ENCODE measurements at regions not wholly inside any gene's neighbourhood (a gene's known extent, or its start where the extent isn't known, plus 50 kb on each side); places are given as distances from the start of the nearest gene placed in this dataset.

DNA sequence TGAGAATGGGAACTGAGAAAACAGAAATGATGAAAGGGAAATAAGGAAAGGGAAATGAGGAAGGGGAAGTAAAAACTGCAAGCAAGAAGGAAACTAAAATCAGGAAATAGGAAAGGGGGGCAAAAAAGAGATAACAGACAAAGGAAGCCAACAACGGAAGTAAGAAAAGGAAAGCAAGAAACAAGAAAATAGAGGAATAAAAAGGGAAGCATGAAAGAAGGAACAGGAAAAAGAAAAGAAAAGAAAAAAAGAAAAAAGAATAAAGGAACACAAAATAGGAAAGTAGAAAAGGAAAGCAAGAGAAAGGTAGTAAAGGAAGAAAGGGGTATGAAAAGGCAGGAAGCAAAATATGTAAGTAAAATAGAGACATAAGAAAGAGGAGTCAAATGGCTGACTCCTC is 241.2 kb upstream of the NCKAP5 start:
- no peak for DNase-seq (ENCODE audit: low read depth in 3 of 3, low spot score in 1 of 3)

DNA sequence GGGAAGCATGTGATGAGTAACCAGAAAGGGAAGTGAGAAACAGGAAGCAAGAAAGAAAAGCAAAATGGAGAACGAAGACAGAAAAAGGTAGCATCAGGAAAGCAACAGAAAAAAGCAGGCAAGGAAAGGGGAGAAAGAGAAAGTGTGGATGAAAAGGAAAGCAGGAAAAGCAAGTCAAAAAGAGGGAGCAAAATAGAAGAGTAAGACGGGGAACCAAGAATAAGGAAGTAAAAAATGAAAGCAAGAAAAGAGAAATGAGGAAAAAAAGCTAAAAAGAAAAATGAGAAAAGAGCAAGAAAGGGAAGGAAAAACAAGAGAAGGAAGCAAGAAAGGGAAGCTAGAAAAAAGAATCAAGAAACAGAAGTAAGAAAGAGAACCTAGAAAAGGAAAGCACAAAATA is 242.3 kb upstream of the NCKAP5 start:
- DNase-seq (ENCODE audit: low read depth in 3 of 3, low spot score in 1 of 3), result no peak

DNA sequence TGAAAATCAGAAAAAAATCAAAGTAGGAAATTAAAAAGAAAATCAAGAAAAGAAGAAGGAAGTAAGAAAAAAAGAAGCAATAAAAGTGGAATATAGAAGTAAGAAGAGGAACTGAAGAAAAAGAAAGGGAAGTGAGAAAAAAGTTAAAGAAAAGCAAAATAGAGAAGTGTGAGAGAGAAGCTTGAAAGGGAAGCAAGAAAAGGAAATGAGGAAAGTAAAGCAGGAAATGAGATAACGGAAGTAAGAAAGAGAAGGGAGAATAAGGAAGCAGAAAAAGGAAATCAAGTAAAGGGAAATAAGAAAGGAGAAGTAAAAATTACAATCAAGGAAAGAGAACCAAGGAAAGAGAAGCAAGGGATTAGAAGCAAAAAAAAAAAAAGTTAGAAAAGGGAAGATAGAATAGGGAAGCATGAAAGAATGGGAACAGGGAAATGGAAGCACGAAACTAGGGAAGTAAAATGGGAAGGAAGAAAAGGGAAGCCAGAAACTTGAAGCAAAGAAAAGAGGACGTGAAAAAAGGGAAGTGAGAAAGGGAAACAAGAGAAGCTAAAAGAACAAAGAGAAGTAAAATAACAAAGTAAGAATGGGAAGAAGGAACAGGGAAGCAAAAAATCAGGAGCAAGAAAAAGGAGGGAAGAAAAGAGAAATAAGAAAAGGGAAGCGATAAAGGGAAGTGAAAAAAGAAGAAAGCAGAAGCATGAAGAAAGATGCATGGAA is 243.3 kb upstream of the NCKAP5 start:
- no peak for DNase-seq (ENCODE audit: low read depth in 3 of 3, low spot score in 1 of 3)

DNA sequence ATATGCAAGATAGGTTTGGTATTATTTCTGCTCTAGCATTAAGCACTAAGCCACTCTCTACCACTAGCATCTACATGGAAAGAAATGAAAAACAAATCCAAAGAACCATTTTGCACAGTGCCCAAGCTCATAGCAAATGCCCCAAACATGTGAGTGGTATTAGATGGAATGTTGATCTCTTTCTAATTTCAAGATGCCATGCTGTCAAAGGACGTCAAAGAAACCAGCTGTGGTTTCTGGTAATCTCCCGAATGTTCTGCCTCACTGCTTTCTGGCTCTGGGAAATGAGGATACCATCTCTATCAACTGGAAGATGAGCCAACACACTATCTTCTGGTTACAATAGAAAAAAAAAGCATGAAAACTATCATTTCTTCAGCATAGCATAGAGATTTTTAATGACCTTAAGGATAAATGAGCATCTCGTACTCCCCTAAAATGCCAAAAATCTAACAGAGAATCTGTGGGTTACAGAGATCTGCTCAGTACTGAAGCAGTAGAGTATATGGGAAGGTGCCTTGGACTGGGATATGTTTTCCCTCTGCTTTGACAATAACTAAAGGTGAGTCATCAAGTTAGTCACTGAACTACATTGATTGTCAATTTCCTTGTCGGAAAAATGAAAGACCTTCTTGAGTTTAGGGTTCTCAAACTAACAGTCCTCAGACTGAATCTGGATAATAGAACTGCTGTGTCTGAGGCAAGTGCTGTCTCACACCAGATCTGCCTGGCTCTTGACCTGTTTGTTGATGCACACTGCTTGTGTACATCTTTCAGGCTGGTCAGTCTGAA is 244.8 kb upstream of the NCKAP5 start:
- DNase-seq (ENCODE audit: low read depth in 3 of 3, low spot score in 1 of 3), result no peak

DNA sequence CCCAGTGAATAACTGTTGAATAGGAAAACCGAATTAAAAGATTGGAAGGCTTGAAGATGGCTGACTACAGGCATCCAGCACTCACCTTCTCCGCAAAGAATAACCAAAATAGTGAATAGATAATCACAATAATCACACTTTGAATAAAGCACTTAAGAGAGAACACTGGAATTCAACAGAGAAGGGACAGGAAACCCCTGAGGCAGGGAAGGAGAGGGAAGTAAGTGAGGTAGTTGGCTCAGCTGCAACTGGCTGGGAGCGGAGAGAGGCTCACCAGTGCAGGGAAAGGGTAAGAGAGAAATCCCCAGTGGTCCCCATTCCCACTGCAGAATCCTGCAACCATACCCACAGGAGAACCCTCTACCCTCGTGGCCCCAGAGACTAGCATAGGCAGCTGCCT is 246.6 kb upstream of the NCKAP5 start:
- DNase-seq (ENCODE audit: low read depth in 3 of 3, low spot score in 1 of 3), result no peak

DNA sequence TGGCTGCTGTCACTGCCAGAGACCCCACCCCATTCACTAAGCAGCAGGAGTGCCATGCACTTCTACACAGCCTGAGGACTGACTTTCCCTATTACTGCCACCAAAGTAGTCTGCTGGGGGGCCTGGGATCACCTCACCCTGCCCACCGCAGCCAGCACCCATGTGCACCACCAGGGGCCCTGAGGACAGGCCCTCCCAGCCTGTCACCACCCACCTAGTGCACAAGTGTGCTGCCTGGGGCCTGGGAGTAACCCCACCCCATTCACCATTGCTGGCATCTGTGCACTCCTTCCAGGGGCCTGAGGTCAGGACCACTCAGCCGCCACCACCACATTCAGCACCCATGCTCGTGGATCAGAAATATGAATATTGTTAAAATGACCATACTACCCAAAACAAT is 247.8 kb upstream of the NCKAP5 start:
- no peak for DNase-seq (ENCODE audit: low read depth in 3 of 3, low spot score in 1 of 3)

DNA sequence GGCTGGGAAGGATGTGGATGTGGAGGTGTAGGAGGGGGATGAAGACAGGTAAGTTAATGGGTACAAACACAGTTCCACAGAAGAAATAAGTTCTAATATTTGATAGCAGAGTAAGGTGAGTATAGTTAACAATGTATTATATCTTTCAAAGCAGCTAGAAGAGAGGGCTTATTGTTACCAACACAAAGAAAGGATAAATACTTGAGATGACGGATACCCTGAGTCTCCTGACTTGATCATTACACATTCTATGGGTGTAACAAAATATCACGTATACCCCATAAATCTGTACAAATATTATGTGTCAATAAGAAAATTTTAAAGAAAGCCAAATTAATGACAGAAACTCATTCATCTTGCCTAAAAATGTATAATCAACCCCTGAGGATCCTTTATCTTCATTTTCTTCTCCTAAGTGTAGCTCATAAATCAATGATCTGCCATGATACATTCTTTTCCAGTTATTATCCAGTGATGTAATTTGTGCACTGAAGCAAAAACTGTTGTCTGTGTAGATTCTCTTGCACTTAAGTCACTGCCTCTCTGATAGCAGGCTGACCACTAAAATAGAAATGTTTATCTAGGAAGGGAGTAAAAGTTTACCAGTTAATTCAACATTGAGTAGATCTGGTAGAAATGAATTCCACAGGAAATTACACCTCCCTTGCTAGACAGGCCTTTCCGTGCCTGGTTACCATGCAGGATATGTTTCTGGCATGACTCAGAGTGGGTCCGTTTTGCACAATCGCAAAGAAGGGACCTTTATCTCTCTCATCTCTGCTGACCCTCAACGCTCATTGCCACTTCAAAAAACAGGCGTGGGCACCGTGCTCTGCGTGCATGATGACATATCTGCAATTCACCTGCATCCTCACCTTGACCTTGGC is 249.7 kb upstream of the NCKAP5 start:
- DNase-seq (ENCODE audit: low read depth in 3 of 3, low spot score in 1 of 3), result no peak

DNA sequence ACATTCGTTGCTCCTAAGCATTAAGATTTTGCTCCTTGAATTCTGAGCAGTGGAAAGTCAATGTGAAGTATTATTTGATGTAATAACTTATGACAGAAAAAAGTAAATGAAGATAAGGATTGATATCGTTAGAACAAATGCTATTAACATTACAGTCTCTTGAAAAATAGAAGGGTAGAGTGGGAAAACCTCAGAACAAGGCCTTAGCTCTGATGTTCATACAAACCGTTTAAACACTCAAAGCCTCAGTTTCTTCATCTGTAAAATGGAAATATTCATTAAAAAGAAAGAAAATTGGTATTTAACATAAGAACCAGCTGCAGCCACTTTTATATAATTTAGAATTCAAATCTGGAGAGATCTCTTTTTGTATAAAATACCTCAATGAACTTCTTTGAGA is 250.4 kb upstream of the NCKAP5 start:
- DNase-seq (ENCODE audit: low read depth in 3 of 3, low spot score in 1 of 3), result no peak

DNA sequence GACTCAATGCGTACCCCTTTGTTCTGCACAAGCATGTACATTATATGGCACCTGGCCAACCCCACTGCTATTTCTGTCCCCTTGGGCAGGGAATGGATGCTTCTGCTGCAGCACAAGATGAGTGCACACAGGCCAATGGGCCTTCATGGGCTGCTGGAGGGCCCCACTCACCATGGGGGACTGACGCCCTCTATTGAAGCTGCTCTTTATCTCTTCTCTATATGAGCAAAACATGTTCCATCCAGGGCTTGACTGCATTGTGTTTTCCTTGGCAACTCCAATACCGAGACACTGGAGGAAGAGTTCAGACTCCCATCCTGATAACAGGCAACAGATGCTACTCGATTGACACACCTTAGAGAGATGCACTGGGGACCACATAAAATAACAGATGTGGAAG is 251.6 kb upstream of the NCKAP5 start:
- no peak for DNase-seq (ENCODE audit: low read depth in 3 of 3, low spot score in 1 of 3)

DNA sequence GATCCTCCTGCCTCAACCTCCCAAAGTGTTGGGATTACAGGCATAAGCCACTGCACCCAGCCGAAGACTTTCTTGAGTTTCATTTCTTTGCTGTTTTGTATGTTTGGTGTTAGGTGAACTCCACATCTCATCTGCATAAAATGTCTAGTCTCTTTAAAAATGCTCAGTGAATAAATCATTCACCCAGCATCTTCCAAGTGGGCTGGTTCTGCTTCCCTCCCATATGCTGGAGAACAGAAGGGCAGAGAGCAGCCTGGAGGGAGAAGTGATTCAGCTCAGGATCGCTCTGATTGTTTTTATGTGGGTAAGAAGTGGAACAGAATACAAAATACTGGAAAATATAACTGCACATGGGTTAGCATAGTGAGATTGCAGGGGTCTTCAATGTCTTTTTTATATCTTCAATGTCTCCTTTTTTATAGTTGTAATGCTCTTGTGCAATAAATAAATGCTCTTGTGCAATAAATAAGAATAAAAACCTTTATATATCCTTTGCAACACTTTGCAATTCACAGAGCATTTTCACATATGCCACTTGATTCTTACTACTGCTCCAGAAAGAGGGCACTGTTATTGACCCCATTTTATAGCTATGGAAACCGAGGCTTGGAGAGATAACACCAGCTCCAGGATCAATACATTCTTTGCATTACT is 253.0 kb upstream of the NCKAP5 start:
- DNase-seq (ENCODE audit: low read depth in 3 of 3, low spot score in 1 of 3), result no peak

DNA sequence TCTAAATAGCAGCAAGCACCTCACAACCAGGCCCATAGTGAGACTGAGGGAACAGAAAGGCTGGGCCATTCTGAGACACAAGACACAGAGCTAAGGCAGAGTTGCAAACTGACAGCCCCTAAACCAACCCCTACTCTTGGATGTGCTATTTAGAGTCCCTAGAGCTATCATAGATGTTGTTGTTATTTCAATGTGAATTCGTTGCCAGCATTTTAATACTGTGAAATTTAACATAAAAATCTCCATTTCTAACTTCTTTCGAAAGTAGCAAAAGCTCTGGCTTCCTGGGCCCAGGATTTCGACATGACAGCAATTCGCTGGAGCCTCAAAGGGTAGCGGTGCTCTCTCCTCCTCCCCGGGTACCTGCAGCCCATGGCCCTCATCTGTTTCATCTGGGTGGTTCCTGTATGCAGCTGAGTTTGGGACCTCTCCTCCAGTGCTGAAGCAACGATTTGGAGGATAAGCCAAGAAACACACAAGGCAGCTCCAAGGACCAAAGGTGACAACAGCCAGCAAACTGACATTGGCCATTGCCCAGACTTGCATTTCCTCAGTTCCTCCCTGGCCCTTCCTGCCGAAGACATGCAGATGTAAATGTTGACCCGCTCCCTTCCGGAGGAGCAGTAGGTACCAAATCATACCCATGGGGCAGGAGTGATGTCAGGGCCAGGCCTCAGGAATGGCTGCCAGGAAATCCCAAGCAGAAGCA is 254.4 kb upstream of the NCKAP5 start:
- no peak for DNase-seq (ENCODE audit: low read depth in 3 of 3, low spot score in 1 of 3)

DNA sequence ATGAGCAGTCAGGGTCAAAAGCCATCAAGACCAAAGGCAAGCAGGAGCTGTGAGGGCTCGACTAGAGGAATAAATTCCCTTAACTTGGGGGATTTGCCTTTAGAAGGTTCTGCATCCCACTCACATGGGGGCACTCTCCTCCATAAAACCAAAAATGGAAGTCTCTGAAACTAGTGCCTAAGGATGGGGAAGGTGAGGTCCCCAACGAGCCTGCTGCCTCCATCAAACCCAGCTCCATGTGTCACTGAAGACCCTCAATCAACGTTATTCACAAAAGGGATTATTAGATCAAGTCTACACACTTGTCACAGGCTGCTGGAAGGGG is 254.9 kb upstream of the NCKAP5 start:
- DNase-seq (ENCODE audit: low read depth in 3 of 3, low spot score in 1 of 3), result no peak

DNA sequence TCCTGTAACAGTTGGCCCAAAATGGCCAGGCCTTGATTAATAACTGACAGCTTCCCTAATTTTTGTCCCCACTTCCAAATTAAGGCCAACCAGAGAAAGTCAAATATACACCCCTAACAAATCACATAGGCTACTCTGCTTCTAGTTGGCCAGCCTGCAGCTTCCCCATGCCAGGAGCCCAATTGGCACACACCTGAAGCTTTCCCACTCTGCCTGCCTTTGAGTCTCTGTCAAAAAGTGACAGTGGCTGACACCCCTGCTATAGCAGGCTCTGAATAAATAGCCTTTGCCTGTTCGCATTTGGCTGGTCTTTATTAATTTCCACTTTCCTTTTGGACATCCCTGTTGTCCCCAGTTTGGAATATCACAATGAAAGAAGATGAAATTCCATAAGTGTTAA is 256.6 kb upstream of the NCKAP5 start:
- no peak for DNase-seq (ENCODE audit: low read depth in 3 of 3, low spot score in 1 of 3)

DNA sequence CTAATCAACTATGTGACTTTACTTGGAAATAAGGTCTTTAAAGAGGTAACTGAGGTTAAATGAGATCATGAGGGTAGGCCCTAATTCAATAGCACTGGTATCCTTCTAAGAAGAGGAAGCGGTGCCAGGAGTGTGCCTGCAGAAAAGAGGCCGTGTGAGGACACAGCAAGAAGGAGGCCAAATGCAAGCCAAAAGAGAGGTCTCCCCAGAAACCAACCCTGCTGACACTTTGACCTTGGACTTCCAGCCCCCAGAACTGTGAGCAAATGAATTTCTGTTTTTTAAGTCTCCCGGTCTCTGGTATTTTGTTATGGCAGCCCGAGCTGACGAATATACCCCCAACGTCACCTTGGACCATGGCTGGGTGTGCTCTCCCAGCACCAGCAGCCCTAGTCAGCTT is 257.5 kb upstream of the NCKAP5 start:
- no peak for DNase-seq (ENCODE audit: low read depth in 3 of 3, low spot score in 1 of 3)

DNA sequence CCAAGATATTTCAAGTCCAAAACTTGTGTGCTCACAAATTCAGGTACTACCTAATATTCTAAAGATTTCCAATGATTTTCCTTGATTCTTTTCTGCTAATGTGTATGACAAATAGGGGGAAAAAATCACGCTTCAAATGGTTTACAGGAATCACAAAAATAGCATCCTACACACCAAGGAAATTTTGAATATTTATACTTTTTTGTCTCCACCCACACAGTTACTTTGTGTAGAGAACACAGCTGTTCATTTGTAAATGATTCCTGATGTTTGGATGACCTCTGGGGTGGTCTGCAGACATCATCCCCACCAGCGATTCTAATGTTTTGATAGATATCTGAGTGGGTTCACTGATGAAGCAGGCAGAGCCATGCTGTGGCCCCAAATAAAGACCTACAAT is 260.6 kb upstream of the NCKAP5 start:
- no peak for DNase-seq (ENCODE audit: low read depth in 3 of 3, low spot score in 1 of 3)

DNA sequence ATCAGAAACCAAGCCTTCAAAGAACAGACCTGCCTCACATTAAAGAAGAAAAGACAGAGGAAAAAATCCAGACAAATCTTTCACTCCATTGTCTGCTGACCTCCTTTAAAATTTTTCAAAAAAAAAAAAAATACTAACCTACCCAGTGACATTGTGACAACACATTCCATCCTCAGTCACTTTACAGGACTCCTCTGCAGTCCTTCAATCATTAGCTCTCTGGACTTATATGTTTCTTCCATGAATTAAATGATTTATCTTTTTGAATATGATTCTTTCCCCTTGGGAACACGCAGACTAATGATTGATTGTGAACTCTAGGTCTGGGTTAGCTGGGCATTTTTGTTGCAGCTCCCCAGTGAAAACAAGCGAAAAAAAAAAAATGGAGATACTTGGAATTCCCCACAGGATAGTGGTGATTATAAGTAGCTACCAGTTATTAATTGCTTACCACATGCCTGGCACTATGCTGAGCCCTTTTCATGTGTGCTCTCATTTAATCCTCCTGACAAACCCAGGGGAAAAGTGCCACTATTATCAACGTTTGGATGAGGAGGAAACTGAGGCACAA is 261.3 kb upstream of the NCKAP5 start:
- DNase-seq (ENCODE audit: low read depth in 3 of 3, low spot score in 1 of 3), result no peak

DNA sequence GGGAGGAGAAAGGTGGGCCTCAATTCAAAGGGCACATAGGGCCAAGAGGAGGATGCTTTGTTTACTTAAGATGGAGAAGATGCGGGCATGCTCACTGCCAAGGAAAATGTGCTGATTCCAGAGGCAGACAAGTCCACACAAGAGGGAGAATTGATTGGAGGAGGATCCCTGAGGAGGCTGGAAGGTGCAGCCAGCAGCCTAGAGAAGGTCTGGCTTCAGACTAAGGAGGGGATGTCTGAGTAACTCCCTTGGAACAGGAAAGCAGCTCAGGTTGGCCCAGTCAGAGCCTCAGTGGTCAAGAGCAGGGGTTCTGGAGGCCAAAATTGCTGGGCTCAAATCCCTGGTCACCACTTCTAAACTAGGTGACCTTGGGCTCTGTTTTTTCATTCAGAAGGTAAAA is 265.5 kb upstream of the NCKAP5 start:
- no peak for DNase-seq (ENCODE audit: low read depth in 3 of 3, low spot score in 1 of 3)

DNA sequence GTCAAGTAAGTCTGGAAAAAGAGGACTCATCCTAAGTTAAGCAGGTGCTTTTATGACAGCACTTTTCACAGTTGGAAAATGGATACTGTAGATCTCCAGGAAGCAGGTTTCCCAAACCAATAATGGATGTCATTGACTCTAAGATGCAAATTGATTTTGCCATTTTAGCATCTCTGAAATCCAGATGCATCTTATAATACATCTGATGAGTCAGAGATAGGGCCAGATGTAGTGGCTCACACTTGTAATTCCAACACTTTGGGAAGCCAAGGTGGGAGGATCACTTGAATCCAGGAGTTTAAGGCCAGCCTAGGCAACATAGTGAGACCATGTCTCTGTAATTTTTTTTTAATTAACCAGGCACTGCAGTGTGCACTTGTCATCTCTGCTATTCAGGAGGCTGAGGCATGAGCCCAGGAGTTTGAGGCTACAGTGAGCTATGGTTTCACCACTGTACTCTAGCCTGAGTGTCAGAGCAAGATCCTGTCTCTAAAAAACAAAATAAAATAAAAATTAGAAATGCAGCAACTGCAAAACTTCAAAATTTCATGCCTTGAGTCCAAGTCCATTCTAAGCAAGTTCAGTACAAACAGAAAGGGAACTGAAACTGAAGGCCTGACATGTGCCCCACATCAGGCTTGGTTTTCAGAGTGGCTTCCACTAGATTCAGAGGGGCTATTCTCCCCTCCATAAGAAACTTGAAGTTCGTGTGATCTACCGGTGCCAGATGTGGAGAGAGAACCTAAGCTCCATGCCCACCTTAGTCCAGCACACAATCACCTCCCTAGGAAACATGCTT is 267.8 kb upstream of the NCKAP5 start:
- no peak for DNase-seq (ENCODE audit: low read depth in 3 of 3, low spot score in 1 of 3)

DNA sequence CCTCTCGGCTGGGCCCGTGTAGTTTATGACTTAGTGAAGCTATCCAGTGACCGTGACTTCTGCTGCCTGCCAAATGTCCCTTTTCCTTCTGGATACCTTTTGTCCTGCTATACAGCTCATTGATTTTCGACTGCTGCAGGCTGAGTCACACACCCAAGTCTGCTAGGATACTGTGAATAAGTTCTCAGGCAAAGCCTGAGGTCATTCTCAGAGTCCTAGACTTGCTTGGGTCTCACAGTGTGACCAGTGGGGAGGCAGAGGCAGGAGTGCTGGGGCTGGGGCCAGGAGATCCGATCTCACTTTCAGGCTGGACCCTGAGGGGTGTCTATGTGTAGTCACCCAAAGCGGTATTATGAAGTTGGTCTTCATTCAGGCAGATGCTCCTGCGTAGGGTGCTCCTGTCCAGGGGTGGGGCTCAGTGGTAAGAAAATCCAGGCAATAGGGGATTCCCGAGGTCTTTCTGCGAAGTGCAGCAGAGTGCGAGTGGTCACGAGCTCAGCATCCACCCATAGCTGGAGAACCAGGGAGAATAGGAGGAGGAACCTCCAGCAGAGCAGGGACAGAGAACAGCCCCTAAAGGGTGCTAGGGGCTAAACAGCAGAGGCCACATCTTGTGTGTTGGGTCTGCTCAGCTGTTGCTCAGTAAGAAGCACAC is 268.6 kb upstream of the NCKAP5 start:
- no peak for DNase-seq (ENCODE audit: low read depth in 3 of 3, low spot score in 1 of 3)

Data from stimulated activated CD4-positive, alpha-beta T cell treated with anti-CD3 and anti-CD28 coated beads, TNF-alpha, amount 100 ng/mL, for 1 hour (primary cell).